ENCODE measurements at regions not wholly inside any gene's neighbourhood (a gene's known extent, or its start where the extent isn't known, plus 50 kb on each side); places are given as distances from the start of the nearest gene placed in this dataset.

DNA sequence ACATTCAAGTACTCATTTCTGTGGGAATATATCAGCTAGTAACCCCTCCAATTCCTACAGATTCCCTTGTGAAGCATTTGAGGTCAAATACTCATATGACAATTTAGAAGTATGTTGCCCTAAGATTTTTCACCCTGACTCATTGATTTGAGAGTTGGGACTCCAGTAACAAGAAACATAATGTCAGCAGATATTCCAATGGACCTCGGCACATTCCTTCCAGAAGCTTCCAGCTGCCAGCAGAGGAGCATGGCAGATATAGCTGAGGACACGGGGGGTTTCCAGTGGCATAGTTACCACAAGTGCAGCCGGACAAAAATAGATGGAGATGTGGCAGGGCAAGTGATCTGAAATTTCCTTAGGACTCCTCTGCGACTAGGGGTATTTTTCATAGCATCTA lies 101.9 kb upstream of the ARHGAP28 start (continued):
- TF ChIP-seq, protein P1, sequence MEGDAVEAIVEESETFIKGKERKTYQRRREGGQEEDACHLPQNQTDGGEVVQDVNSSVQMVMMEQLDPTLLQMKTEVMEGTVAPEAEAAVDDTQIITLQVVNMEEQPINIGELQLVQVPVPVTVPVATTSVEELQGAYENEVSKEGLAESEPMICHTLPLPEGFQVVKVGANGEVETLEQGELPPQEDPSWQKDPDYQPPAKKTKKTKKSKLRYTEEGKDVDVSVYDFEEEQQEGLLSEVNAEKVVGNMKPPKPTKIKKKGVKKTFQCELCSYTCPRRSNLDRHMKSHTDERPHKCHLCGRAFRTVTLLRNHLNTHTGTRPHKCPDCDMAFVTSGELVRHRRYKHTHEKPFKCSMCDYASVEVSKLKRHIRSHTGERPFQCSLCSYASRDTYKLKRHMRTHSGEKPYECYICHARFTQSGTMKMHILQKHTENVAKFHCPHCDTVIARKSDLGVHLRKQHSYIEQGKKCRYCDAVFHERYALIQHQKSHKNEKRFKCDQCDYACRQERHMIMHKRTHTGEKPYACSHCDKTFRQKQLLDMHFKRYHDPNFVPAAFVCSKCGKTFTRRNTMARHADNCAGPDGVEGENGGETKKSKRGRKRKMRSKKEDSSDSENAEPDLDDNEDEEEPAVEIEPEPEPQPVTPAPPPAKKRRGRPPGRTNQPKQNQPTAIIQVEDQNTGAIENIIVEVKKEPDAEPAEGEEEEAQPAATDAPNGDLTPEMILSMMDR (IDR thresholded peaks at IDR 0.05) = no peak
- TF ChIP-seq, protein P2, sequence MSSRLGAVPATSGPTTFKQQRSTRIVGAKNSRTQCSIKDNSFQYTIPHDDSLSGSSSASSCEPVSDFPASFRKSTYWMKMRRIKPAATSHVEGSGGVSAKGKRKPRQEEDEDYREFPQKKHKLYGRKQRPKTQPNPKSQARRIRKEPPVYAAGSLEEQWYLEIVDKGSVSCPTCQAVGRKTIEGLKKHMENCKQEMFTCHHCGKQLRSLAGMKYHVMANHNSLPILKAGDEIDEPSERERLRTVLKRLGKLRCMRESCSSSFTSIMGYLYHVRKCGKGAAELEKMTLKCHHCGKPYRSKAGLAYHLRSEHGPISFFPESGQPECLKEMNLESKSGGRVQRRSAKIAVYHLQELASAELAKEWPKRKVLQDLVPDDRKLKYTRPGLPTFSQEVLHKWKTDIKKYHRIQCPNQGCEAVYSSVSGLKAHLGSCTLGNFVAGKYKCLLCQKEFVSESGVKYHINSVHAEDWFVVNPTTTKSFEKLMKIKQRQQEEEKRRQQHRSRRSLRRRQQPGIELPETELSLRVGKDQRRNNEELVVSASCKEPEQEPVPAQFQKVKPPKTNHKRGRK (CRISPR knock-in tag; IDR thresholded peaks at IDR 0.05; ENCODE audit: borderline replicate concordance) = no peak
- TF ChIP-seq MYBL2 (CRISPR knock-in tag; IDR thresholded peaks at IDR 0.05) (no peak), CREM (CRISPR knock-in tag; IDR thresholded peaks at IDR 0.05) (no peak), SP1 (CRISPR knock-in tag; conservative IDR thresholded peaks at IDR 0.05) (no peak), TEAD4 (CRISPR knock-in tag; IDR thresholded peaks at IDR 0.05) (no peak), TP53 (CRISPR knock-in tag; IDR thresholded peaks at IDR 0.05) (no peak)
- TF ChIP-seq, protein P3, sequence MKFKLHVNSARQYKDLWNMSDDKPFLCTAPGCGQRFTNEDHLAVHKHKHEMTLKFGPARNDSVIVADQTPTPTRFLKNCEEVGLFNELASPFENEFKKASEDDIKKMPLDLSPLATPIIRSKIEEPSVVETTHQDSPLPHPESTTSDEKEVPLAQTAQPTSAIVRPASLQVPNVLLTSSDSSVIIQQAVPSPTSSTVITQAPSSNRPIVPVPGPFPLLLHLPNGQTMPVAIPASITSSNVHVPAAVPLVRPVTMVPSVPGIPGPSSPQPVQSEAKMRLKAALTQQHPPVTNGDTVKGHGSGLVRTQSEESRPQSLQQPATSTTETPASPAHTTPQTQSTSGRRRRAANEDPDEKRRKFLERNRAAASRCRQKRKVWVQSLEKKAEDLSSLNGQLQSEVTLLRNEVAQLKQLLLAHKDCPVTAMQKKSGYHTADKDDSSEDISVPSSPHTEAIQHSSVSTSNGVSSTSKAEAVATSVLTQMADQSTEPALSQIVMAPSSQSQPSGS (CRISPR knock-in tag; IDR thresholded peaks at IDR 0.05; ENCODE audit: borderline replicate concordance, low read depth) = no peak
- TF ChIP-seq, protein P4, sequence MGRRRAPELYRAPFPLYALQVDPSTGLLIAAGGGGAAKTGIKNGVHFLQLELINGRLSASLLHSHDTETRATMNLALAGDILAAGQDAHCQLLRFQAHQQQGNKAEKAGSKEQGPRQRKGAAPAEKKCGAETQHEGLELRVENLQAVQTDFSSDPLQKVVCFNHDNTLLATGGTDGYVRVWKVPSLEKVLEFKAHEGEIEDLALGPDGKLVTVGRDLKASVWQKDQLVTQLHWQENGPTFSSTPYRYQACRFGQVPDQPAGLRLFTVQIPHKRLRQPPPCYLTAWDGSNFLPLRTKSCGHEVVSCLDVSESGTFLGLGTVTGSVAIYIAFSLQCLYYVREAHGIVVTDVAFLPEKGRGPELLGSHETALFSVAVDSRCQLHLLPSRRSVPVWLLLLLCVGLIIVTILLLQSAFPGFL (CRISPR knock-in tag; IDR thresholded peaks at IDR 0.05; ENCODE audit: borderline replicate concordance) = no peak

DNA sequence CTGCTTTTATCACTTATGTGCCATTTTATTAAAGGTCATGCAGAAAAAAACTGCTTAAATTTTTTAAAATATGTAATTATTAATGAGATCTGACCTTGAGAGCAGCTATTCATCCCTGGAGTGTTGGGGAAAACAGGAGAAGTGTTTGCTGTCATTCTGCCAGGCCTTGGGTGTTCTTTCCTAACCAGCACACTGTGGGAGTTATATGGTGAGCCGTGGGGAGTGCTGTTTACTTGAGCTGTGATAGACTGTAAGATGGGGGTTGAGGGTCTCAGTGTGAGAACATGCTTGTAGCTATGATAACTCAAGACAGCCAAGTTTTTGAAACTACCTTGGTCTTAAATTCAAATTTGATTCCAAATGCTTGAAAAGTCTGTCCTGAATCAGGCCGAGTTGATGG lies 101.3 kb upstream of the ARHGAP28 start:
- ChIA-PET CTCF (no interaction called here), POLR2A (interaction anchor here (0.6 kb wide), 1 partner anchor 531 kb away, joined by 3 read pairs; no protein-coding TSS in a partner anchor)
- Mint-ChIP-seq H3K4me3 (no peak overlapping the region), H3K36me3 (no peaks in the 10 kb centered on the region; the same call in 1 of the 2 replicates), H3K27me3 (ENCODE audit: low read depth) (no peaks in the 10 kb centered on the region; the same call in 1 of the 2 replicates), H3K27ac (no peak overlapping the region), H3K9me3 (peaks cover 8% of the 10 kb centered on the region; the same call in 1 of the 2 replicates), H3K4me1 (peaks cover 30% of the 10 kb centered on the region)
- ATAC-seq (no peak), DNase-seq (ENCODE audit: low spot score) (no peak)
- TF ChIP-seq ZNF396 (CRISPR knock-in tag; IDR thresholded peaks at IDR 0.05; ENCODE audit: borderline replicate concordance) = no peak
- TF ChIP-seq ZNF317 (CRISPR knock-in tag; IDR thresholded peaks at IDR 0.05; ENCODE audit: borderline replicate concordance, low read depth) = no peak
- TF ChIP-seq, protein P5, sequence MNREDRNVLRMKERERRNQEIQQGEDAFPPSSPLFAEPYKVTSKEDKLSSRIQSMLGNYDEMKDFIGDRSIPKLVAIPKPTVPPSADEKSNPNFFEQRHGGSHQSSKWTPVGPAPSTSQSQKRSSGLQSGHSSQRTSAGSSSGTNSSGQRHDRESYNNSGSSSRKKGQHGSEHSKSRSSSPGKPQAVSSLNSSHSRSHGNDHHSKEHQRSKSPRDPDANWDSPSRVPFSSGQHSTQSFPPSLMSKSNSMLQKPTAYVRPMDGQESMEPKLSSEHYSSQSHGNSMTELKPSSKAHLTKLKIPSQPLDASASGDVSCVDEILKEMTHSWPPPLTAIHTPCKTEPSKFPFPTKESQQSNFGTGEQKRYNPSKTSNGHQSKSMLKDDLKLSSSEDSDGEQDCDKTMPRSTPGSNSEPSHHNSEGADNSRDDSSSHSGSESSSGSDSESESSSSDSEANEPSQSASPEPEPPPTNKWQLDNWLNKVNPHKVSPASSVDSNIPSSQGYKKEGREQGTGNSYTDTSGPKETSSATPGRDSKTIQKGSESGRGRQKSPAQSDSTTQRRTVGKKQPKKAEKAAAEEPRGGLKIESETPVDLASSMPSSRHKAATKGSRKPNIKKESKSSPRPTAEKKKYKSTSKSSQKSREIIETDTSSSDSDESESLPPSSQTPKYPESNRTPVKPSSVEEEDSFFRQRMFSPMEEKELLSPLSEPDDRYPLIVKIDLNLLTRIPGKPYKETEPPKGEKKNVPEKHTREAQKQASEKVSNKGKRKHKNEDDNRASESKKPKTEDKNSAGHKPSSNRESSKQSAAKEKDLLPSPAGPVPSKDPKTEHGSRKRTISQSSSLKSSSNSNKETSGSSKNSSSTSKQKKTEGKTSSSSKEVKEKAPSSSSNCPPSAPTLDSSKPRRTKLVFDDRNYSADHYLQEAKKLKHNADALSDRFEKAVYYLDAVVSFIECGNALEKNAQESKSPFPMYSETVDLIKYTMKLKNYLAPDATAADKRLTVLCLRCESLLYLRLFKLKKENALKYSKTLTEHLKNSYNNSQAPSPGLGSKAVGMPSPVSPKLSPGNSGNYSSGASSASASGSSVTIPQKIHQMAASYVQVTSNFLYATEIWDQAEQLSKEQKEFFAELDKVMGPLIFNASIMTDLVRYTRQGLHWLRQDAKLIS (CRISPR knock-in tag; IDR thresholded peaks at IDR 0.05; ENCODE audit: borderline replicate concordance) = no peak
- no peak for TF ChIP-seq TP53 (CRISPR knock-in tag; IDR thresholded peaks at IDR 0.05)
- TF ChIP-seq, protein P6, sequence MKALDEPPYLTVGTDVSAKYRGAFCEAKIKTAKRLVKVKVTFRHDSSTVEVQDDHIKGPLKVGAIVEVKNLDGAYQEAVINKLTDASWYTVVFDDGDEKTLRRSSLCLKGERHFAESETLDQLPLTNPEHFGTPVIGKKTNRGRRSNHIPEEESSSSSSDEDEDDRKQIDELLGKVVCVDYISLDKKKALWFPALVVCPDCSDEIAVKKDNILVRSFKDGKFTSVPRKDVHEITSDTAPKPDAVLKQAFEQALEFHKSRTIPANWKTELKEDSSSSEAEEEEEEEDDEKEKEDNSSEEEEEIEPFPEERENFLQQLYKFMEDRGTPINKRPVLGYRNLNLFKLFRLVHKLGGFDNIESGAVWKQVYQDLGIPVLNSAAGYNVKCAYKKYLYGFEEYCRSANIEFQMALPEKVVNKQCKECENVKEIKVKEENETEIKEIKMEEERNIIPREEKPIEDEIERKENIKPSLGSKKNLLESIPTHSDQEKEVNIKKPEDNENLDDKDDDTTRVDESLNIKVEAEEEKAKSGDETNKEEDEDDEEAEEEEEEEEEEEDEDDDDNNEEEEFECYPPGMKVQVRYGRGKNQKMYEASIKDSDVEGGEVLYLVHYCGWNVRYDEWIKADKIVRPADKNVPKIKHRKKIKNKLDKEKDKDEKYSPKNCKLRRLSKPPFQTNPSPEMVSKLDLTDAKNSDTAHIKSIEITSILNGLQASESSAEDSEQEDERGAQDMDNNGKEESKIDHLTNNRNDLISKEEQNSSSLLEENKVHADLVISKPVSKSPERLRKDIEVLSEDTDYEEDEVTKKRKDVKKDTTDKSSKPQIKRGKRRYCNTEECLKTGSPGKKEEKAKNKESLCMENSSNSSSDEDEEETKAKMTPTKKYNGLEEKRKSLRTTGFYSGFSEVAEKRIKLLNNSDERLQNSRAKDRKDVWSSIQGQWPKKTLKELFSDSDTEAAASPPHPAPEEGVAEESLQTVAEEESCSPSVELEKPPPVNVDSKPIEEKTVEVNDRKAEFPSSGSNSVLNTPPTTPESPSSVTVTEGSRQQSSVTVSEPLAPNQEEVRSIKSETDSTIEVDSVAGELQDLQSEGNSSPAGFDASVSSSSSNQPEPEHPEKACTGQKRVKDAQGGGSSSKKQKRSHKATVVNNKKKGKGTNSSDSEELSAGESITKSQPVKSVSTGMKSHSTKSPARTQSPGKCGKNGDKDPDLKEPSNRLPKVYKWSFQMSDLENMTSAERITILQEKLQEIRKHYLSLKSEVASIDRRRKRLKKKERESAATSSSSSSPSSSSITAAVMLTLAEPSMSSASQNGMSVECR (CRISPR knock-in tag; IDR thresholded peaks at IDR 0.05; ENCODE audit: borderline replicate concordance) = no peak
- TF ChIP-seq ZNF416 (CRISPR knock-in tag; IDR thresholded peaks at IDR 0.05) = no peak
- no peak for TF ChIP-seq CBFB (CRISPR knock-in tag; IDR thresholded peaks at IDR 0.05; ENCODE audit: low read depth)
- no peak for TF ChIP-seq RORB (CRISPR knock-in tag; IDR thresholded peaks at IDR 0.05)
- TF ChIP-seq ZBTB21 (CRISPR knock-in tag; IDR thresholded peaks at IDR 0.05; ENCODE audit: borderline replicate concordance) = no peak
- TF ChIP-seq, protein P4 (CRISPR knock-in tag; IDR thresholded peaks at IDR 0.05; ENCODE audit: borderline replicate concordance) = no peak
- TF ChIP-seq NR1H2 (CRISPR knock-in tag; IDR thresholded peaks at IDR 0.05) = no peak
- TF ChIP-seq ZNF219 (CRISPR knock-in tag; IDR thresholded peaks at IDR 0.05; ENCODE audit: borderline replicate concordance) = no peak
